ENCODE measurements at regions not wholly inside any gene's neighbourhood (a gene's known extent, or its start where the extent isn't known, plus 50 kb on each side); places are given as distances from the start of the nearest gene placed in this dataset.

DNA sequence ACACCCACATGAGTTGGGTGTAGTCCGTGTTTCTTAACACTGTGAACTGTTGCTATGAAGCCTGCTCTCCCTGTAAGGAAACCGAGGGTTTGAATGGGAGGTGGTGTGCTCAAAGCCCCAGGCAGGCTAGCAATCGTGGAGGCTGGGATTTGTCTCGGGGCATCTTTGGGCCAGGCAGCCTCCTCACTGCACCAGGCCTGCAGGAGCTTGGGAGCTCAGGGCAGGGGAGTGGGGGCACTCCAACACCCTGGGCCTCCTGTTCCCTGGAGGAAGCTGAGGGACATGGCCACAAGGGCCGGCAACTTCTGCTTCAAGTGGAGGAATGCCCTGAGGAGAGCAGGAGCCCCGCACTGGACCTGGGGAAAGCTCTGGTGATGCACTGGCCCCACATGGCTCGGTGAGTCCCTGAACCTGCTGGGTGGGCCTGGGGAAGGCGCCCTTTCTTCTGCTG, 164.7 kb upstream of the B3GAT1 start:
- no peak for ATAC-seq
- TF ChIP-seq, protein P1, sequence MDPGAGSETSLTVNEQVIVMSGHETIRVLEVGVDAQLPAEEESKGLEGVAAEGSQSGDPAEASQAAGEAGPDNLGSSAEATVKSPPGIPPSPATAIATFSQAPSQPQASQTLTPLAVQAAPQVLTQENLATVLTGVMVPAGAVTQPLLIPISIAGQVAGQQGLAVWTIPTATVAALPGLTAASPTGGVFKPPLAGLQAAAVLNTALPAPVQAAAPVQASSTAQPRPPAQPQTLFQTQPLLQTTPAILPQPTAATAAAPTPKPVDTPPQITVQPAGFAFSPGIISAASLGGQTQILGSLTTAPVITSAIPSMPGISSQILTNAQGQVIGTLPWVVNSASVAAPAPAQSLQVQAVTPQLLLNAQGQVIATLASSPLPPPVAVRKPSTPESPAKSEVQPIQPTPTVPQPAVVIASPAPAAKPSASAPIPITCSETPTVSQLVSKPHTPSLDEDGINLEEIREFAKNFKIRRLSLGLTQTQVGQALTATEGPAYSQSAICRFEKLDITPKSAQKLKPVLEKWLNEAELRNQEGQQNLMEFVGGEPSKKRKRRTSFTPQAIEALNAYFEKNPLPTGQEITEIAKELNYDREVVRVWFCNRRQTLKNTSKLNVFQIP (CRISPR knock-in tag; IDR thresholded peaks at IDR 0.05; ENCODE audit: borderline replicate concordance, low read depth), result no peak
- TF ChIP-seq, protein P2, sequence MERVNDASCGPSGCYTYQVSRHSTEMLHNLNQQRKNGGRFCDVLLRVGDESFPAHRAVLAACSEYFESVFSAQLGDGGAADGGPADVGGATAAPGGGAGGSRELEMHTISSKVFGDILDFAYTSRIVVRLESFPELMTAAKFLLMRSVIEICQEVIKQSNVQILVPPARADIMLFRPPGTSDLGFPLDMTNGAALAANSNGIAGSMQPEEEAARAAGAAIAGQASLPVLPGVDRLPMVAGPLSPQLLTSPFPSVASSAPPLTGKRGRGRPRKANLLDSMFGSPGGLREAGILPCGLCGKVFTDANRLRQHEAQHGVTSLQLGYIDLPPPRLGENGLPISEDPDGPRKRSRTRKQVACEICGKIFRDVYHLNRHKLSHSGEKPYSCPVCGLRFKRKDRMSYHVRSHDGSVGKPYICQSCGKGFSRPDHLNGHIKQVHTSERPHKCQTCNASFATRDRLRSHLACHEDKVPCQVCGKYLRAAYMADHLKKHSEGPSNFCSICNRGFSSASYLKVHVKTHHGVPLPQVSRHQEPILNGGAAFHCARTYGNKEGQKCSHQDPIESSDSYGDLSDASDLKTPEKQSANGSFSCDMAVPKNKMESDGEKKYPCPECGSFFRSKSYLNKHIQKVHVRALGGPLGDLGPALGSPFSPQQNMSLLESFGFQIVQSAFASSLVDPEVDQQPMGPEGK (CRISPR knock-in tag; IDR thresholded peaks at IDR 0.05; ENCODE audit: borderline replicate concordance), result no peak
- no peak for TF ChIP-seq TCF4 (CRISPR knock-in tag; IDR thresholded peaks at IDR 0.05; ENCODE audit: borderline replicate concordance)
- no peak for TF ChIP-seq OSR1 (CRISPR knock-in tag; IDR thresholded peaks at IDR 0.05)
- TF ChIP-seq ZFP30 (CRISPR knock-in tag; IDR thresholded peaks at IDR 0.05), result no peak
- no peak for TF ChIP-seq TOX (CRISPR knock-in tag; IDR thresholded peaks at IDR 0.05; ENCODE audit: borderline replicate concordance)
- no peak for TF ChIP-seq ZC3H10 (CRISPR knock-in tag; IDR thresholded peaks at IDR 0.05)
- TF ChIP-seq PPARA (CRISPR knock-in tag; IDR thresholded peaks at IDR 0.05; ENCODE audit: borderline replicate concordance), result no peak
- no peak for TF ChIP-seq CSDC2 (CRISPR knock-in tag; IDR thresholded peaks at IDR 0.05)
- no peak for TF ChIP-seq GLIS3 (CRISPR knock-in tag; IDR thresholded peaks at IDR 0.05)
- TF ChIP-seq ZFP3 (CRISPR knock-in tag; IDR thresholded peaks at IDR 0.05), result no peak
- no peak for TF ChIP-seq ZNF70 (CRISPR knock-in tag; IDR thresholded peaks at IDR 0.05)
- TF ChIP-seq, protein P3, sequence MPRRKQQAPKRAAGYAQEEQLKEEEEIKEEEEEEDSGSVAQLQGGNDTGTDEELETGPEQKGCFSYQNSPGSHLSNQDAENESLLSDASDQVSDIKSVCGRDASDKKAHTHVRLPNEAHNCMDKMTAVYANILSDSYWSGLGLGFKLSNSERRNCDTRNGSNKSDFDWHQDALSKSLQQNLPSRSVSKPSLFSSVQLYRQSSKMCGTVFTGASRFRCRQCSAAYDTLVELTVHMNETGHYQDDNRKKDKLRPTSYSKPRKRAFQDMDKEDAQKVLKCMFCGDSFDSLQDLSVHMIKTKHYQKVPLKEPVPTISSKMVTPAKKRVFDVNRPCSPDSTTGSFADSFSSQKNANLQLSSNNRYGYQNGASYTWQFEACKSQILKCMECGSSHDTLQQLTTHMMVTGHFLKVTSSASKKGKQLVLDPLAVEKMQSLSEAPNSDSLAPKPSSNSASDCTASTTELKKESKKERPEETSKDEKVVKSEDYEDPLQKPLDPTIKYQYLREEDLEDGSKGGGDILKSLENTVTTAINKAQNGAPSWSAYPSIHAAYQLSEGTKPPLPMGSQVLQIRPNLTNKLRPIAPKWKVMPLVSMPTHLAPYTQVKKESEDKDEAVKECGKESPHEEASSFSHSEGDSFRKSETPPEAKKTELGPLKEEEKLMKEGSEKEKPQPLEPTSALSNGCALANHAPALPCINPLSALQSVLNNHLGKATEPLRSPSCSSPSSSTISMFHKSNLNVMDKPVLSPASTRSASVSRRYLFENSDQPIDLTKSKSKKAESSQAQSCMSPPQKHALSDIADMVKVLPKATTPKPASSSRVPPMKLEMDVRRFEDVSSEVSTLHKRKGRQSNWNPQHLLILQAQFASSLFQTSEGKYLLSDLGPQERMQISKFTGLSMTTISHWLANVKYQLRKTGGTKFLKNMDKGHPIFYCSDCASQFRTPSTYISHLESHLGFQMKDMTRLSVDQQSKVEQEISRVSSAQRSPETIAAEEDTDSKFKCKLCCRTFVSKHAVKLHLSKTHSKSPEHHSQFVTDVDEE (CRISPR knock-in tag; IDR thresholded peaks at IDR 0.05), result no peak
- no peak for TF ChIP-seq SNAI2 (CRISPR knock-in tag; IDR thresholded peaks at IDR 0.05)
- TF ChIP-seq ZNF565 (CRISPR knock-in tag; conservative IDR thresholded peaks at IDR 0.05; ENCODE audit: low read depth), result no peak

DNA sequence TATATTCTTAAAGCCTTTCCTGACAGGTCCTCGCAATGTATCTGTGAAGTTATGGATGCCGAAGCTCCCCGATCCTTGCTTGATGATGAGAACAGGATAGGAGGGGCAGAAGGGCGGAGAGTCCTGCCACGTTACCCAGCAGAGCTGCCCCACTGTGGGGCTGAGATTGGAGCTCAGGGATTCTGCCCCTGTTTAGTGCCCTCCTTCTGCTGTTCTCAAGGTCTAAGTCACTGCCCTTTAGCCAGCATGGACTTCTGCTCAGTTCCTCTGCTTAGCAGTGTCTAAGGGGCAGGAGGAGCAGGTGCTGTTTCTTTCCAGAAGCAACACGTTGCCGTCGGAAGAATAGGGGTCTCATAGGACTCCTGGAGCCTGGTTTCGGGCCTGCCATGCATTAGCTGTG, 164.2 kb upstream of the B3GAT1 start:
- no peak for TF ChIP-seq GLIS3 (CRISPR knock-in tag; IDR thresholded peaks at IDR 0.05)
- TF ChIP-seq, protein P2 (CRISPR knock-in tag; IDR thresholded peaks at IDR 0.05; ENCODE audit: borderline replicate concordance), result no peak
- TF ChIP-seq ZNF70 (CRISPR knock-in tag; IDR thresholded peaks at IDR 0.05), result no peak
- TF ChIP-seq, protein P4, sequence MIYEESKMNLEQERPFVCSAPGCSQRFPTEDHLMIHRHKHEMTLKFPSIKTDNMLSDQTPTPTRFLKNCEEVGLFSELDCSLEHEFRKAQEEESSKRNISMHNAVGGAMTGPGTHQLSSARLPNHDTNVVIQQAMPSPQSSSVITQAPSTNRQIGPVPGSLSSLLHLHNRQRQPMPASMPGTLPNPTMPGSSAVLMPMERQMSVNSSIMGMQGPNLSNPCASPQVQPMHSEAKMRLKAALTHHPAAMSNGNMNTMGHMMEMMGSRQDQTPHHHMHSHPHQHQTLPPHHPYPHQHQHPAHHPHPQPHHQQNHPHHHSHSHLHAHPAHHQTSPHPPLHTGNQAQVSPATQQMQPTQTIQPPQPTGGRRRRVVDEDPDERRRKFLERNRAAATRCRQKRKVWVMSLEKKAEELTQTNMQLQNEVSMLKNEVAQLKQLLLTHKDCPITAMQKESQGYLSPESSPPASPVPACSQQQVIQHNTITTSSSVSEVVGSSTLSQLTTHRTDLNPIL (CRISPR knock-in tag; IDR thresholded peaks at IDR 0.05; ENCODE audit: low read depth), result no peak
- no peak for TF ChIP-seq SNAI2 (CRISPR knock-in tag; IDR thresholded peaks at IDR 0.05)
- TF ChIP-seq CSDC2 (CRISPR knock-in tag; IDR thresholded peaks at IDR 0.05), result no peak
- TF ChIP-seq ZFP3 (CRISPR knock-in tag; IDR thresholded peaks at IDR 0.05), result no peak
- no peak for ATAC-seq

DNA sequence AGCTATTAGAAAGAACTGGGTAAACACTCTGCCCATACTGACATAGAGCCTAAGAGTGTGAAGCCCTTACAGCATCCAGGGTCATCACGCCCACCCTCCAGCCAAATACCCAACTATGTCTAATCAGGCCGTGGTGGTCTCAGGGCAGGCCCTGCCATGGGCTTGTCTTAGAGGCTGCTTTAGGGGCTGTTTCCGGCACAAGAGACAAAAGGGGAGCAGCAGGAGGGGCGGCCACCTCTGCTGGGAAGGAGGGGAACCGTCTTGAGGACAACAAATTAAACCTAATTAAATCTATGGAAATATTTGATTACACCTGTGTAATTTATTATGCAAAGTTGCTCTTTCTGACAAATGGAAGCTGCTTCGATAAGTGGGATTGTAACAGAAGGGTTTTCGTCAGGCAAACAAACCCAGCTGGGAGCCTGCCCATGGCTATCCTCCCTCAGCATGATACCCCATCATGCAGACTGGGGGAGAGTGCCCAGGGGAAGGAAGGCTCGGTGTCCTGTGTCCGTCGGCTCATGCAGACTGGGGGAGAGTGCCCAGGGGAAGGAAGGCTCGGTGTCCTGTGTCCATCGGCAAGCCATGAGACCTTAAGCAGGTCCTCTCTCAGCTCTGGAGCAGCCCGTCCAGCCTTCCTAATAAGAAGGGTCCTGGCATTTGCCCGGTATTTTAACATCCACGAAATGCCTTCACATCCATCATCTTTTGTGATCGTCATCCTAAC, 163.6 kb upstream of the B3GAT1 start:
- TF ChIP-seq CSDC2 (CRISPR knock-in tag; IDR thresholded peaks at IDR 0.05), result no peak
- TF ChIP-seq ARNTL (CRISPR knock-in tag; IDR thresholded peaks at IDR 0.05; ENCODE audit: borderline replicate concordance, low read depth), result no peak
- TF ChIP-seq, protein P2 (CRISPR knock-in tag; IDR thresholded peaks at IDR 0.05; ENCODE audit: borderline replicate concordance), result no peak
- TF ChIP-seq ZFP3 (CRISPR knock-in tag; IDR thresholded peaks at IDR 0.05), result no peak
- TF ChIP-seq, protein P1 (CRISPR knock-in tag; IDR thresholded peaks at IDR 0.05; ENCODE audit: borderline replicate concordance, low read depth), result no peak
- TF ChIP-seq ESRRG (CRISPR knock-in tag; IDR thresholded peaks at IDR 0.05), result no peak
- TF ChIP-seq, protein P3 (CRISPR knock-in tag; IDR thresholded peaks at IDR 0.05), result no peak
- TF ChIP-seq GLIS3 (CRISPR knock-in tag; IDR thresholded peaks at IDR 0.05), result no peak
- no peak for ATAC-seq
